WTC11 (cell line): ENCODE measurements at regions not wholly inside any gene's neighbourhood (a gene's known extent, or its start where the extent isn't known, plus 50 kb on each side); places are given as distances from the start of the nearest gene placed in this dataset.

Source experiments
- ATAC-seq: fragments of 200-7000 bp; cut with Tn5 transposase; 2 replicates; pipeline ENCODE4 v1.10.0; 2021; ENCODE audit warnings: mild to moderate bottlenecking, moderate library complexity
- CTCF ChIA-PET: fragments of 300-600 bp; sonication (Branson Sonifier 250); formaldehyde crosslinking; loops from one replicate; lab custom pipeline; 2021; ENCODE audit warnings: antibody characterized with exemption; lab: Charles Lee
- POLR2A ChIA-PET: fragments of 350-600 bp; sonication (Branson Sonifier 250); formaldehyde crosslinking; loops from one replicate; lab custom pipeline; 2021; ENCODE audit warnings: antibody characterized with exemption; lab: Charles Lee
- DNase-seq: peaks from one replicate; pipeline ENCODE4 v3.0.0; 2021; ENCODE audit warnings: low spot score
- H3K27ac Mint-ChIP-seq: 2 replicates; pipeline ENCODE4 v1.8.0; 2021; ENCODE audit warnings: mixed read lengths
- H3K27me3 Mint-ChIP-seq: 2 replicates; pipeline ENCODE4 v1.8.0; 2021; ENCODE audit warnings: low read depth, mild to moderate bottlenecking, moderate library complexity, mixed read lengths
- H3K36me3 Mint-ChIP-seq: 2 replicates; pipeline ENCODE4 v1.8.0; 2021; ENCODE audit warnings: mixed read lengths
- H3K4me1 Mint-ChIP-seq: 2 replicates; pipeline ENCODE4 v1.8.0; 2022; ENCODE audit warnings: mixed read lengths
- H3K4me3 Mint-ChIP-seq: 2 replicates; pipeline ENCODE4 v1.8.0; 2021; ENCODE audit warnings: mild to moderate bottlenecking, moderate library complexity, mixed read lengths
- H3K9me3 Mint-ChIP-seq: 2 replicates; pipeline ENCODE4 v1.8.0; 2021; ENCODE audit warnings: mixed read lengths
- CREM ChIP-seq: sonication (generic); formaldehyde crosslinking; IDR thresholded peaks from 2 replicates; pipeline ENCODE4 v1.8.1; 2022; ENCODE audit warnings: mild to moderate bottlenecking, missing genetic modification reagents, moderate library complexity
- EMX1 ChIP-seq: fragments of 250-450 bp; sonication (Bioruptor Pico); IDR thresholded peaks from 2 replicates; pipeline ENCODE4 v1.8.0; 2021; ENCODE audit warnings: mild to moderate bottlenecking
- IRF2 ChIP-seq: sonication (generic); formaldehyde crosslinking; IDR thresholded peaks from 2 replicates; pipeline ENCODE4 v1.8.0; 2022; ENCODE audit warnings: low read depth, missing genetic modification reagents, borderline replicate concordance
- KAT7 ChIP-seq: sonication (generic); formaldehyde crosslinking; IDR thresholded peaks from 2 replicates; pipeline ENCODE4 v1.8.1; 2023; ENCODE audit warnings: missing genetic modification reagents, mild to moderate bottlenecking, borderline replicate concordance
- NFATC4 ChIP-seq: fragments of 250-450 bp; sonication (Bioruptor Pico); IDR thresholded peaks from 2 replicates; pipeline ENCODE4 v1.9.0; 2021; ENCODE audit warnings: mild to moderate bottlenecking
- NR1H2 ChIP-seq: sonication (generic); formaldehyde crosslinking; IDR thresholded peaks from 2 replicates; pipeline ENCODE4 v1.9.0; 2021; ENCODE audit warnings: mild to moderate bottlenecking, moderate library complexity, missing genetic modification reagents
- NR2C2 ChIP-seq: sonication (generic); formaldehyde crosslinking; IDR thresholded peaks from 2 replicates; pipeline ENCODE4 v1.8.0; 2022; ENCODE audit warnings: mild to moderate bottlenecking, missing genetic modification reagents
- RORB ChIP-seq: fragments of 250-450 bp; sonication (Bioruptor Pico); IDR thresholded peaks from 2 replicates; pipeline ENCODE4 v1.9.0; 2021; ENCODE audit warnings: mild to moderate bottlenecking
- SMAD3 ChIP-seq: sonication (generic); formaldehyde crosslinking; IDR thresholded peaks from 2 replicates; pipeline ENCODE4 v1.8.0; 2022; ENCODE audit warnings: missing genetic modification reagents, mild to moderate bottlenecking, borderline replicate concordance
- SOX15 ChIP-seq: fragments of 250-450 bp; sonication (Bioruptor Pico); IDR thresholded peaks from 2 replicates; pipeline ENCODE4 v1.9.0; 2021; ENCODE audit warnings: mild to moderate bottlenecking
- USF1 ChIP-seq: sonication (generic); formaldehyde crosslinking; IDR thresholded peaks from 2 replicates; pipeline ENCODE4 v1.8.0; 2022; ENCODE audit warnings: mild to moderate bottlenecking, missing genetic modification reagents
- ZMAT4 ChIP-seq: fragments of 250-450 bp; sonication (Bioruptor Pico); IDR thresholded peaks from 2 replicates; pipeline ENCODE4 v1.9.0; 2021; ENCODE audit warnings: mild to moderate bottlenecking
- ZNF281 ChIP-seq: sonication (generic); formaldehyde crosslinking; IDR thresholded peaks from 2 replicates; pipeline ENCODE4 v1.8.0; 2023; ENCODE audit warnings: mild to moderate bottlenecking, missing genetic modification reagents
- ZNF532 ChIP-seq: fragments of 250-450 bp; sonication (Bioruptor Pico); IDR thresholded peaks from 2 replicates; pipeline ENCODE4 v1.9.0; 2021; ENCODE audit warnings: mild to moderate bottlenecking, borderline replicate concordance
- ZSCAN18 ChIP-seq: fragments of 250-450 bp; sonication (Bioruptor Pico); IDR thresholded peaks from 2 replicates; pipeline ENCODE4 v2.1.2; 2022; ENCODE audit warnings: mild to moderate bottlenecking, moderate library complexity
- TF ChIP-seq, protein P1 (sequence below): sonication (generic); formaldehyde crosslinking; IDR thresholded peaks from 2 replicates; pipeline ENCODE4 v1.8.1; 2023; ENCODE audit warnings: mild to moderate bottlenecking, missing genetic modification reagents, moderate library complexity
- TF ChIP-seq, protein P2 (sequence below): sonication (generic); formaldehyde crosslinking; IDR thresholded peaks from 2 replicates; pipeline ENCODE4 v1.8.0; 2023; ENCODE audit warnings: missing genetic modification reagents

- peaks cover 19% of the 10 kb centered on the region for H3K4me1 Mint-ChIP-seq
- H3K9me3 Mint-ChIP-seq, result peaks cover 7% of the 10 kb centered on the region; the same call in 1 of the 2 replicates
- H3K36me3 Mint-ChIP-seq, result no peaks in the 10 kb centered on the region
- H3K4me3 Mint-ChIP-seq, result no peak overlapping the region
- no peak for ATAC-seq
- no peak overlapping the region; the same call in 1 of the 2 replicates for H3K27ac Mint-ChIP-seq
- ChIA-PET CTCF (interaction anchor here (1.7 to 3.7 kb wide), 4 partner anchors 7 to 209 kb away, joined by 6 to 15 read pairs (median 12); partner anchors contain the start of gene NOG), POLR2A (no interaction called here)
- H3K27me3 Mint-ChIP-seq, result no peaks in the 10 kb centered on the region; the same call in 1 of the 2 replicates
- no peak for DNase-seq
- TF ChIP-seq USF1 (CRISPR knock-in tag), result peak; percentile 19; the same call in 1 of the 2 replicates
- no peak for TF ChIP-seq ZSCAN18 (CRISPR knock-in tag)
- TF ChIP-seq, protein P1, sequence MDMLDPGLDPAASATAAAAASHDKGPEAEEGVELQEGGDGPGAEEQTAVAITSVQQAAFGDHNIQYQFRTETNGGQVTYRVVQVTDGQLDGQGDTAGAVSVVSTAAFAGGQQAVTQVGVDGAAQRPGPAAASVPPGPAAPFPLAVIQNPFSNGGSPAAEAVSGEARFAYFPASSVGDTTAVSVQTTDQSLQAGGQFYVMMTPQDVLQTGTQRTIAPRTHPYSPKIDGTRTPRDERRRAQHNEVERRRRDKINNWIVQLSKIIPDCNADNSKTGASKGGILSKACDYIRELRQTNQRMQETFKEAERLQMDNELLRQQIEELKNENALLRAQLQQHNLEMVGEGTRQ (CRISPR knock-in tag), result peak; percentile 28; the same call in 1 of the 2 replicates
- TF ChIP-seq RORB (CRISPR knock-in tag), result no peak
Observed at GRCh38 chr17:56708670-56709410, 115.3 kb downstream of the NOG start.

- H3K27me3 Mint-ChIP-seq, result no peaks in the 10 kb centered on the region; the same call in 1 of the 2 replicates
- H3K27ac Mint-ChIP-seq, result no peak overlapping the region
- no peak for DNase-seq
- no peak for TF ChIP-seq ZNF532 (CRISPR knock-in tag)
- no peak for TF ChIP-seq SOX15 (CRISPR knock-in tag)
- no peak for TF ChIP-seq KAT7 (CRISPR knock-in tag)
- no peak for TF ChIP-seq NR2C2
- no peak for TF ChIP-seq CREM
- TF ChIP-seq IRF2 (CRISPR knock-in tag), result no peak
- TF ChIP-seq NFATC4 (CRISPR knock-in tag), result no peak
- no peak for TF ChIP-seq EMX1
- TF ChIP-seq ZMAT4, result no peak
- TF ChIP-seq, protein P2, sequence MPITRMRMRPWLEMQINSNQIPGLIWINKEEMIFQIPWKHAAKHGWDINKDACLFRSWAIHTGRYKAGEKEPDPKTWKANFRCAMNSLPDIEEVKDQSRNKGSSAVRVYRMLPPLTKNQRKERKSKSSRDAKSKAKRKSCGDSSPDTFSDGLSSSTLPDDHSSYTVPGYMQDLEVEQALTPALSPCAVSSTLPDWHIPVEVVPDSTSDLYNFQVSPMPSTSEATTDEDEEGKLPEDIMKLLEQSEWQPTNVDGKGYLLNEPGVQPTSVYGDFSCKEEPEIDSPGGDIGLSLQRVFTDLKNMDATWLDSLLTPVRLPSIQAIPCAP (CRISPR knock-in tag), result no peak
- TF ChIP-seq ZNF281, result no peak
- no peak for TF ChIP-seq NR1H2 (CRISPR knock-in tag)
- TF ChIP-seq SMAD3 (CRISPR knock-in tag), result no peak
- TF ChIP-seq, all 79 proteins: peak for 0
- H3K9me3 Mint-ChIP-seq, result peaks cover 7% of the 10 kb centered on the region; the same call in 1 of the 2 replicates
- ChIA-PET POLR2A (no interaction called here), CTCF (interaction anchor here (0.7 to 3.7 kb wide), 4 partner anchors 69 to 211 kb away, joined by 3 to 15 read pairs (median 6); partner anchors contain the start of gene NOG)
- peaks cover 19% of the 10 kb centered on the region for H3K4me1 Mint-ChIP-seq
- no peak overlapping the region for H3K4me3 Mint-ChIP-seq
- H3K36me3 Mint-ChIP-seq, result no peaks in the 10 kb centered on the region
- ATAC-seq, result no peak
Observed at GRCh38 chr17:56710986-56711385, 117.5 kb downstream of the NOG start.
